WTC11 (cell line): ENCODE measurements at regions not wholly inside any gene's neighbourhood (a gene's known extent, or its start where the extent isn't known, plus 50 kb on each side); places are given as distances from the start of the nearest gene placed in this dataset.

Experiments
- CTCF ChIP-seq: fragments of 200-600 bp; IDR thresholded peaks from 2 replicates; pipeline ENCODE4 v1.8.0; 2022; ENCODE audit warnings: antibody characterized with exemption
- EMX1 ChIP-seq: fragments of 250-450 bp; sonication (Bioruptor Pico); IDR thresholded peaks from 2 replicates; pipeline ENCODE4 v1.8.0; 2021; ENCODE audit warnings: mild to moderate bottlenecking
- NR2C2 ChIP-seq: sonication (generic); formaldehyde crosslinking; IDR thresholded peaks from 2 replicates; pipeline ENCODE4 v1.8.0; 2022; ENCODE audit warnings: mild to moderate bottlenecking, missing genetic modification reagents
- ZNF121 ChIP-seq: sonication (generic); formaldehyde crosslinking; IDR thresholded peaks from 2 replicates; pipeline ENCODE4 v1.8.0; 2023; ENCODE audit warnings: missing genetic modification reagents
- TF ChIP-seq, protein P1 (sequence below): sonication (generic); formaldehyde crosslinking; IDR thresholded peaks from 2 replicates; pipeline ENCODE4 v1.8.1; 2023; ENCODE audit warnings: mild to moderate bottlenecking, missing genetic modification reagents, moderate library complexity

DNA sequence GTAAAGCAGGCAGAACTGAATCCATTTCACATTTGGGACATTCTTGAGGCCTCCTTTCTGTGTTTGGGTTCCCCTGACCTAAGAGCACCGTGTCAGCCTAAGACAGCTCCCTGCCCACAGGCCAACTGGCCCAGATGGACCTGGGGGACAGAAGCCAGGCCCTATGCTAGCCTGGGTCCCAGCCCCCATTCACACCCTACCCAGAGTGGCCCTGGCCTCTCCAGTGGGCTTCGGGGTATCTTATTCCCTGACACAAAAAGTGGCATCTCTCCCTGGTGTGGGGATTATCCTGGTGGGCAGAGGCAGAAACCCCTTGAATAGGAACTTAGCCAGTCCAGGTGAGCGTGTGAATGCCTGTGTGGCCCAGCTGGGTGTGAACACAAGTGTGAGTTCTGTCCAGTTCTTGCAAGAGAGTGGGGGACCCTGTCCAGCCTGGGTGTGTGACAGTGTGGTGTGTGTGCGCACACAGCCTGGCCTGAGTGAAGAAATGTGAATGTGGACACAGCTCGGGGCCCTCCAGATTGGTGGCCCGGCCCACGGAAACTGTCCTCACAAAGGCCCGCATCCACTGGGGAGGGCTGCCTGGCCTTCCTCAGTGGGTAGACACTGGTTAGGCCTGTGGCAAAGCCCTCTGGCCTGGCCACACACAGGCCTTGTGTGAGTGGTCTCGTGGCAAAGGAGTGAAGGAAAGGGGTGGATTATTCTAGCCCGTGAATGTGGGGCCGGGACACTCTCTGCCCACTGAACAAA lies 63.0 kb upstream of the HAAO start:
- TF ChIP-seq NR2C2 (no peak), EMX1 (CRISPR knock-in tag) (no peak), CTCF (no peak), ZNF121 (no peak)
- TF ChIP-seq, protein P1, sequence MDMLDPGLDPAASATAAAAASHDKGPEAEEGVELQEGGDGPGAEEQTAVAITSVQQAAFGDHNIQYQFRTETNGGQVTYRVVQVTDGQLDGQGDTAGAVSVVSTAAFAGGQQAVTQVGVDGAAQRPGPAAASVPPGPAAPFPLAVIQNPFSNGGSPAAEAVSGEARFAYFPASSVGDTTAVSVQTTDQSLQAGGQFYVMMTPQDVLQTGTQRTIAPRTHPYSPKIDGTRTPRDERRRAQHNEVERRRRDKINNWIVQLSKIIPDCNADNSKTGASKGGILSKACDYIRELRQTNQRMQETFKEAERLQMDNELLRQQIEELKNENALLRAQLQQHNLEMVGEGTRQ: no peak
